ENCODE measurements at regions not wholly inside any gene's neighbourhood (a gene's known extent, or its start where the extent isn't known, plus 50 kb on each side); places are given as distances from the start of the nearest gene placed in this dataset.
"Not testable (repeated sequence)": the region's sequence is repeated elsewhere in the genome, so short reads cannot be mapped to it uniquely, and the experiment has no call there.

GRCh38 chr16:88185976-88186888 is 196.5 kb upstream of the ZNF469 start:
- not testable (repeated sequence) for ATAC-seq, DNase-seq, H3K27ac Mint-ChIP-seq, H3K4me1 Mint-ChIP-seq, H3K4me3 Mint-ChIP-seq
- Mint-ChIP-seq H3K27me3 (peaks cover 20% of the 10 kb centered on the region), H3K9me3 (peaks cover 4 to 16% of the 10 kb centered on the region in 2 donors)

GRCh38 chr16:88186889-88187870 is 195.6 kb upstream of the ZNF469 start:
- ATAC-seq, H3K4me1 Mint-ChIP-seq, H3K4me3 Mint-ChIP-seq, H3K27ac Mint-ChIP-seq, DNase-seq: not testable (repeated sequence)
- peaks cover 16% of the 10 kb centered on the region for H3K27me3 Mint-ChIP-seq
- H3K9me3 Mint-ChIP-seq: peaks cover 4 to 16% of the 10 kb centered on the region in 2 donors

- H3K27ac Mint-ChIP-seq, DNase-seq, H3K4me1 Mint-ChIP-seq, ATAC-seq, H3K4me3 Mint-ChIP-seq: not testable (repeated sequence)
- Mint-ChIP-seq H3K27me3 (peaks cover 16% of the 10 kb centered on the region), H3K9me3 (peaks cover 10 to 24% of the 10 kb centered on the region in 2 donors)
These were observed 194.4 kb upstream of the ZNF469 start for GRCh38 chr16:88188171-88188895.

GRCh38 chr16:88190592-88191095 is 192.1 kb upstream of the ZNF469 start:
- H3K27ac Mint-ChIP-seq, H3K4me1 Mint-ChIP-seq, ATAC-seq, H3K4me3 Mint-ChIP-seq, DNase-seq: not testable (repeated sequence)
- H3K27me3 Mint-ChIP-seq: peaks cover 16% of the 10 kb centered on the region
- peaks cover 6 to 14% of the 10 kb centered on the region in 2 donors for H3K9me3 Mint-ChIP-seq

GRCh38 chr16:88191168-88191567 is 191.6 kb upstream of the ZNF469 start:
- not testable (repeated sequence) for H3K4me1 Mint-ChIP-seq, H3K9me3 Mint-ChIP-seq, H3K27ac Mint-ChIP-seq, H3K4me3 Mint-ChIP-seq, ATAC-seq, DNase-seq
- peaks cover 12% of the 10 kb centered on the region for H3K27me3 Mint-ChIP-seq

- peaks cover 8% of the 10 kb centered on the region for H3K27me3 Mint-ChIP-seq
- no peak overlapping the region for H3K4me3 Mint-ChIP-seq
- peak; percentile 30 for ATAC-seq
These were observed 190.2 kb upstream of the ZNF469 start for GRCh38 chr16:88192601-88193000.

GRCh38 chr16:88193706-88194396 is 188.9 kb upstream of the ZNF469 start:
- not testable (repeated sequence) for H3K9me3 Mint-ChIP-seq, H3K4me3 Mint-ChIP-seq, H3K27ac Mint-ChIP-seq, H3K4me1 Mint-ChIP-seq, H3K27me3 Mint-ChIP-seq
- DNase-seq: peak; percentile 29 to 50
- peak; percentile 92 for ATAC-seq

More at GRCh38 chr16:88192601-88193000, 190.2 kb upstream of the ZNF469 start:
- Mint-ChIP-seq H3K4me1 (no peaks in the 10 kb centered on the region), H3K9me3 (peaks cover 6 to 8% of the 10 kb centered on the region in 2 donors), H3K27ac (peak overlapping the region in 1 of 2 donors; percentile 0)
- DNase-seq: no peak

- Mint-ChIP-seq H3K4me3 (no peak overlapping the region), H3K27ac (no peak overlapping the region)
- no peak for ATAC-seq
These were observed 188.1 kb upstream of the ZNF469 start for GRCh38 chr16:88194397-88195268.

GRCh38 chr16:88195269-88195705 is 187.5 kb upstream of the ZNF469 start:
- H3K9me3 Mint-ChIP-seq: peaks cover 6 to 8% of the 10 kb centered on the region in 2 donors
- H3K27me3 Mint-ChIP-seq: no peaks in the 10 kb centered on the region
- H3K4me1 Mint-ChIP-seq: no peaks in the 10 kb centered on the region
- DNase-seq: no peak
- no peak overlapping the region for H3K4me3 Mint-ChIP-seq
- H3K27ac Mint-ChIP-seq: no peak overlapping the region
- no peak for ATAC-seq

More at GRCh38 chr16:88194397-88195268, 188.1 kb upstream of the ZNF469 start:
- DNase-seq: no peak
- no peaks in the 10 kb centered on the region for H3K27me3 Mint-ChIP-seq
- H3K9me3 Mint-ChIP-seq: peaks cover 6 to 8% of the 10 kb centered on the region in 2 donors
- H3K4me1 Mint-ChIP-seq: no peaks in the 10 kb centered on the region

GRCh38 chr16:88195911-88196465 is 186.8 kb upstream of the ZNF469 start:
- H3K4me1 Mint-ChIP-seq: no peaks in the 10 kb centered on the region
- DNase-seq (no peak), ATAC-seq (no peak)
- no peak overlapping the region for H3K4me3 Mint-ChIP-seq
- H3K27ac Mint-ChIP-seq: no peak overlapping the region
- H3K9me3 Mint-ChIP-seq: peaks cover 6 to 8% of the 10 kb centered on the region in 2 donors
- no peaks in the 10 kb centered on the region for H3K27me3 Mint-ChIP-seq

GRCh38 chr16:88196471-88197400 is 186.0 kb upstream of the ZNF469 start:
- DNase-seq (no peak), ATAC-seq (no peak)
- Mint-ChIP-seq H3K27me3 (no peaks in the 10 kb centered on the region), H3K9me3 (peaks cover 6 to 8% of the 10 kb centered on the region in 2 donors), H3K27ac (no peak overlapping the region), H3K4me3 (no peak overlapping the region), H3K4me1 (no peaks in the 10 kb centered on the region)

Measured in stimulated activated naive CD8-positive, alpha-beta T cell treated with anti-CD3 and anti-CD28 coated beads, Interleukin-15, amount 100 ng/mL, for 72 hours (primary cell).